Stomach (tissue), 4 donors: ENCODE measurements at regions not wholly inside any gene's neighbourhood (a gene's known extent, or its start where the extent isn't known, plus 50 kb on each side); places are given as distances from the start of the nearest gene placed in this dataset.
A peak's percentile ranks its signal among the peaks of the same experiment; 100 is the strongest.

Source experiments
- CTCF ChIP-seq, 7 experiments: fragments of 450-650 bp in 4 of 7; fragments of 200-600 bp in 3 of 7; sonication (generic) in 3 of 7; IDR thresholded peaks; one replicate each; pipeline ENCODE4 v1.5.1; 2016 to 2019; ENCODE audit warnings: antibody characterized with exemption in 7 of 7, control low read depth in 2 of 7, mild to moderate bottlenecking in 1 of 7
- EP300 ChIP-seq: sonication (generic); formaldehyde crosslinking; IDR thresholded peaks from one replicate; pipeline ENCODE4 v1.6.1; 2017; ENCODE audit warnings: antibody characterized with exemption
- POLR2A ChIP-seq, 4 donors: fragments of 450-650 bp; IDR thresholded peaks; one replicate each; pipeline ENCODE4 v1.6.1; 2016; ENCODE audit warnings: antibody characterized with exemption in 4 of 4, control low read depth in 2 of 4, mild to moderate bottlenecking in 1 of 4, moderate library complexity in 1 of 4
- POLR2AphosphoS5 ChIP-seq, 3 donors: sonication (generic); formaldehyde crosslinking; IDR thresholded peaks; one replicate each; pipeline ENCODE4 v1.6.1; 2016; ENCODE audit warnings: antibody characterized with exemption in 3 of 3

GRCh38 chr20:53828088-53828681, 234.5 kb upstream of the ZNF217 start:
- no peak for TF ChIP-seq CTCF (IDR thresholded peaks at IDR 0.05)
- TF ChIP-seq POLR2A (IDR thresholded peaks at IDR 0.05) = no peak
- peak in 2 of 3 donors; percentile 5 to 72 for TF ChIP-seq POLR2AphosphoS5 (IDR thresholded peaks at IDR 0.05)
- no peak for TF ChIP-seq EP300
